ENCODE measurements at regions not wholly inside any gene's neighbourhood (a gene's known extent, or its start where the extent isn't known, plus 50 kb on each side); places are given as distances from the start of the nearest gene placed in this dataset.

DNA sequence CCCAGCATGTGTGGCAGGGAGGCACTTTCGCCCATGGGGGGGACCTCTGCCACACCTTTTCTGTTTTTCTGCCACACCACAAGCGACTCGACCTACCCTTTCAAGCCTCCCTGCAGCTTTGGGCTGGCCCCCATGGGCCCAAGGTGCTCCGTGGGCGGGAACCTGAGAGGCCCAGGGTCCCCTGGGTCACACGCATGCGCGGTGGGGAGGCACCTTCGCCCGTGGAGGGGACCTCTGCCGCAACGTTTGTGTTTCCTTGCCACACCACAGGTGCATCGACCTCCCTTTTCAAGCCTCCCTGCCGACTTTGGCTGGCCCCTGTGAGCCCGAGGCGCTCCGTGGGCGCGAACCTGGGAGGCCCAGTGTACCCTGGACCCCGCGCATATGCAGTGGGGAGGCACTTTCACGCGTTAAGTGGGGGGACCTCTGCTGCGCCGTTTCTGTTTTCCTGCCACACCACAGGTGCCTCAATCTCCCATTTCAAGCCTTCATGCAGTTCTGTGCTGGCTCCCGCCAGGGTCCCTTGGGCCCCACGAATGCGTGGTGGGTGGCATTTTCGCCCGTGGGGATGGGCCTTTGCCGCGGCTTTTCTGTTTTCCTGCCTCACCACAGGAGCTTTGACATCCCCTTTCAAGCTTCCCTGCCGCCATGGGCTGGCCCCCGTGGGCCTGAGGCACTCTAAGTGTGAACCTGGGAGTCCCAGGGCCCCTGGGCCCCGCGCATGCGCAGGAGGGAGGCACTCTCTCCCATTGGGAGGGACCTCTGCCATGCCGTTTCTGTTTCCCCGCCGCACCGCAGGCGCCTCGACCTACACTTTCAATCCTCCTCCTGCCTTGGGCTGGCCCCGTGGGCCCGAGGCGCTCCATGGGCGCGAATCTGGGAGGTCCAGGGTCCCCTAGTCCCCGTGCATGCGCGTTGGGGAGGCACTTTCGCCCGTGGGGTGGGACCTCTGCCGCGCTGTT is 332.2 kb downstream of the ALG10 start:
- intact Hi-C loops (cut with micrococcal nuclease; ENCODE audit: unreplicated experiment), result no loop called here
- Mint-ChIP-seq H3K27me3 (ENCODE audit: insufficient read depth, unreplicated experiment) (peaks cover 23% of the 10 kb centered on the region), H3K9me3 (ENCODE audit: unreplicated experiment) (no peaks in the 10 kb centered on the region), H3K4me3 (ENCODE audit: unreplicated experiment) (peak overlapping the region; percentile 60), H3K4me1 (ENCODE audit: low read depth, unreplicated experiment) (no peaks in the 10 kb centered on the region), H3K27ac (ENCODE audit: unreplicated experiment) (no peak overlapping the region), H3K36me3 (ENCODE audit: insufficient read depth, unreplicated experiment) (no peaks in the 10 kb centered on the region)
- Histone ChIP-seq H3K4me1 (no peaks in the 10 kb centered on the region), H3K4me3 (ENCODE audit: low read depth, low read length) (peak overlapping the region; percentile 22), H3K36me3 (ENCODE audit: control insufficient read depth, insufficient read depth, low read length) (no peaks in the 10 kb centered on the region), H3K27me3 (replicated peaks; ENCODE audit: control insufficient read depth, insufficient read depth, low read length) (peaks cover 3% of the 10 kb centered on the region; the same call in 1 of the 2 replicates), H3K9me3 (peaks cover 10% of the 10 kb centered on the region; the same call in 1 of the 2 replicates)
- BruUV-seq (replicated peaks), result no TSS peak
- ChIA-PET POLR2A (no interaction called here), CTCF (no interaction called here)
- TF ChIP-seq, protein P1, sequence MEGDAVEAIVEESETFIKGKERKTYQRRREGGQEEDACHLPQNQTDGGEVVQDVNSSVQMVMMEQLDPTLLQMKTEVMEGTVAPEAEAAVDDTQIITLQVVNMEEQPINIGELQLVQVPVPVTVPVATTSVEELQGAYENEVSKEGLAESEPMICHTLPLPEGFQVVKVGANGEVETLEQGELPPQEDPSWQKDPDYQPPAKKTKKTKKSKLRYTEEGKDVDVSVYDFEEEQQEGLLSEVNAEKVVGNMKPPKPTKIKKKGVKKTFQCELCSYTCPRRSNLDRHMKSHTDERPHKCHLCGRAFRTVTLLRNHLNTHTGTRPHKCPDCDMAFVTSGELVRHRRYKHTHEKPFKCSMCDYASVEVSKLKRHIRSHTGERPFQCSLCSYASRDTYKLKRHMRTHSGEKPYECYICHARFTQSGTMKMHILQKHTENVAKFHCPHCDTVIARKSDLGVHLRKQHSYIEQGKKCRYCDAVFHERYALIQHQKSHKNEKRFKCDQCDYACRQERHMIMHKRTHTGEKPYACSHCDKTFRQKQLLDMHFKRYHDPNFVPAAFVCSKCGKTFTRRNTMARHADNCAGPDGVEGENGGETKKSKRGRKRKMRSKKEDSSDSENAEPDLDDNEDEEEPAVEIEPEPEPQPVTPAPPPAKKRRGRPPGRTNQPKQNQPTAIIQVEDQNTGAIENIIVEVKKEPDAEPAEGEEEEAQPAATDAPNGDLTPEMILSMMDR (IDR thresholded peaks at IDR 0.05; ENCODE audit: insufficient read depth in 1 of 2, low read depth in 1 of 2, low read length in 1 of 2, severe bottlenecking in 1 of 2, unreplicated experiment in 1 of 2), result no peak
- peak; percentile 49 to 73 for DNase-seq

DNA sequence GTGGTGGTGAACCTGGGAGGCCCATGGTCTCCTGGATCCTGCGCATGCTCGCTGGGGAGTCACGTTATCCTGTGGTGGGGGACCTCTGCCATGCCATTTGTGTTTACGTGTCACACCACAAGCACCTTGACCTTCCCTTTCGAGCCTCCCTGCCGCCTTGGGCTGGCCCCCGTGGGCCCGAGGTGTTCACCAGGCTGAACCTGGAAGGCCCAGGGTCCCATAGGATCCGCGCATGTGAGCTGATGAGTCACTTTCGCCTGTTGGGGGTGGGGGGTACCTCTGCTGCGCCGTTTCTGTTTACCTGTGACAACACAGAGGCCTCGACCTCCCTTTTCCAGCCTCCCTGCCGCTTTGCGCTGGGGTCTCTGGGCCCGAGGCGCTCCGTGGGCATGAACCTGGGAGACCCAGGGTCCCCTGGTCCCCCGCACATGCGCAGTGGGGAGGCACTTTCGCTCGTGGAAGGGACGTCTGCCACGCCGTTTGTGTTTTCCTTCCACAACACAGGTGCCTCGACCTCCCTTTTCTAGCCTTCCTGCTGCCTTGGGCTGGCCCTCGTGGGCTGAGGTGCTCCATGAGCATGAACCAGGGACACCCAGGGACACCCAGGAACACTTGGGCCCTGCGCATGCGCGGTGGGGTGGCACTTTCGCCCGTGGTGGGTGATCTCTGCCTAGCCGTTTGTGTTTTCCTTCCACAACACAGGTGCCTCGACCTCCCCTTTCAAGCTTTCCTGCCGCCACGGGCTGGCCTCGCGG is 334.1 kb downstream of the ALG10 start:
- Histone ChIP-seq H3K36me3 (ENCODE audit: control insufficient read depth, insufficient read depth, low read length) (no peaks in the 10 kb centered on the region), H3K4me1 (no peaks in the 10 kb centered on the region), H3K9me3 (peaks cover 10% of the 10 kb centered on the region; the same call in 1 of the 2 replicates), H3K4me3 (ENCODE audit: low read depth, low read length) (no peak overlapping the region), H3K27me3 (replicated peaks; ENCODE audit: control insufficient read depth, insufficient read depth, low read length) (peaks cover 5% of the 10 kb centered on the region)
- no peaks in the 10 kb centered on the region for H3K36me3 Mint-ChIP-seq (ENCODE audit: insufficient read depth, unreplicated experiment)
- peak overlapping the region; percentile 60 for H3K4me3 Mint-ChIP-seq (ENCODE audit: unreplicated experiment)
- ChIA-PET CTCF (no interaction called here), POLR2A (no interaction called here)
- intact Hi-C loops (cut with micrococcal nuclease; ENCODE audit: unreplicated experiment), result no loop called here
- peaks cover 21% of the 10 kb centered on the region for H3K27me3 Mint-ChIP-seq (ENCODE audit: insufficient read depth, unreplicated experiment)
- H3K4me1 Mint-ChIP-seq (ENCODE audit: low read depth, unreplicated experiment), result no peaks in the 10 kb centered on the region
- H3K27ac Mint-ChIP-seq (ENCODE audit: unreplicated experiment), result no peak overlapping the region
- no TSS peak for BruUV-seq (replicated peaks)
- no peaks in the 10 kb centered on the region for H3K9me3 Mint-ChIP-seq (ENCODE audit: unreplicated experiment)
- TF ChIP-seq, protein P1 (IDR thresholded peaks at IDR 0.05; ENCODE audit: insufficient read depth in 1 of 2, low read depth in 1 of 2, low read length in 1 of 2, severe bottlenecking in 1 of 2, unreplicated experiment in 1 of 2), result no peak
- DNase-seq, result no peak

DNA sequence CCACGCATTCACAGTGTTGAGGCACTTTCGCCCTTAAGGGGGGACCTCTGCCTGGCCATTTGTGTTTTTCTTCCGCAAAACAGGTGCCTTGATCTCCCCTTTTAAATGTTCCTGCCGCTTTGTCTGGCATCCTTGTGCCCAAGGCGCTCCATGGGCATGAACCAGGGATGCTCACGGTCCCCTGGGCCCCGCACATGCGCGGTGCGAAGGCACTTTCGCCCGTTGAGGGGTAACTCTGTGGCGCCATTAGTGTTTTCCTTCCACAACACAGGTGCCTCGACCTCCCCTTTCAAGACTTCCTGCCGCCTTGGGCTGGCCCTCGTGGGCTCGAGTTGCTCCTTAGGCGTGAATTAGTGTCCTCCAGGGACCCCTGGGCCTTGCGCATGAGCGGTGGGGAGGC is 335.5 kb downstream of the ALG10 start:
- CTCF ChIA-PET, result no interaction called here

More for the DNA sequence above, 335.5 kb downstream of the ALG10 start:
- H3K9me3 Mint-ChIP-seq (ENCODE audit: unreplicated experiment), result no peaks in the 10 kb centered on the region
- no peak overlapping the region for H3K4me3 Mint-ChIP-seq (ENCODE audit: unreplicated experiment)
- Histone ChIP-seq H3K9me3 (peaks cover 10% of the 10 kb centered on the region; the same call in 1 of the 2 replicates), H3K27me3 (replicated peaks; ENCODE audit: control insufficient read depth, insufficient read depth, low read length) (peaks cover 6% of the 10 kb centered on the region), H3K36me3 (ENCODE audit: control insufficient read depth, insufficient read depth, low read length) (no peaks in the 10 kb centered on the region), H3K4me3 (ENCODE audit: low read depth, low read length) (no peak overlapping the region), H3K4me1 (peaks cover 2% of the 10 kb centered on the region; the same call in 1 of the 2 replicates)
- intact Hi-C loops (cut with micrococcal nuclease; ENCODE audit: unreplicated experiment), result no loop called here
- peaks cover 33% of the 10 kb centered on the region for H3K27me3 Mint-ChIP-seq (ENCODE audit: insufficient read depth, unreplicated experiment)
- H3K27ac Mint-ChIP-seq (ENCODE audit: unreplicated experiment), result no peak overlapping the region
- H3K36me3 Mint-ChIP-seq (ENCODE audit: insufficient read depth, unreplicated experiment), result peaks cover 4% of the 10 kb centered on the region
- DNase-seq, result no peak
- TF ChIP-seq, protein P1 (IDR thresholded peaks at IDR 0.05; ENCODE audit: insufficient read depth in 1 of 2, low read depth in 1 of 2, low read length in 1 of 2, severe bottlenecking in 1 of 2, unreplicated experiment in 1 of 2), result no peak
- BruUV-seq (replicated peaks), result no TSS peak
- no peaks in the 10 kb centered on the region for H3K4me1 Mint-ChIP-seq (ENCODE audit: low read depth, unreplicated experiment)
- POLR2A ChIA-PET, result no interaction called here
